Thoracic aorta (tissue), 2 donors: ENCODE measurements at regions not wholly inside any gene's neighbourhood (a gene's known extent, or its start where the extent isn't known, plus 50 kb on each side); places are given as distances from the start of the nearest gene placed in this dataset.
A peak's percentile ranks its signal among the peaks of the same experiment; 100 is the strongest.

Experiments
- ATAC-seq: fragments of 150-250 bp; one replicate; pipeline ENCODE4 v1.8.0; 2017; ENCODE audit warnings: low read depth; ENCODE audit not compliant: insufficient number of reproducible peaks, low FRiP score
- DNase-seq: peaks from one replicate; pipeline ENCODE4 v3.0.0-alpha.2; 2020; ENCODE audit warnings: low spot score
- H3K27ac ChIP-seq, 2 donors: fragments of 200-600 bp; sonication (generic); 1 replicate in 1 of 2; 2 replicates in 1 of 2; pipeline ENCODE4 v1.5.1; 2016; ENCODE audit warnings: mild to moderate bottlenecking in 2 of 2, moderate library complexity in 2 of 2
- H3K27me3 ChIP-seq: fragments of 200-600 bp; sonication (generic); replicated peaks from 2 replicates; pipeline ENCODE4 v1.6.0; 2016; ENCODE audit warnings: mild to moderate bottlenecking; ENCODE audit not compliant: insufficient read depth
- H3K36me3 ChIP-seq: fragments of 200-600 bp; sonication (generic); one replicate; pipeline ENCODE4 v1.5.1; 2016
- H3K4me1 ChIP-seq, 2 donors: fragments of 200-600 bp; sonication (generic); 1 replicate in 1 of 2; 2 replicates in 1 of 2; pipeline versions ENCODE4 v1.5.1 to v1.6.0; 2016; ENCODE audit warnings: low read depth in 2 of 2, mild to moderate bottlenecking in 1 of 2; ENCODE audit not compliant: control insufficient read depth in 1 of 2
- H3K4me3 ChIP-seq: fragments of 200-600 bp; sonication (generic); 2 replicates; pipeline ENCODE4 v1.5.1; 2016; ENCODE audit warnings: mild to moderate bottlenecking
- H3K9me3 ChIP-seq: fragments of 200-600 bp; sonication (generic); 2 replicates; pipeline ENCODE4 v1.5.1; 2016
- CTCF ChIP-seq: fragments of 200-600 bp; sonication (generic); IDR thresholded peaks from one replicate; pipeline ENCODE4 v1.5.1; 2019; ENCODE audit warnings: antibody characterized with exemption

GRCh38 chr14:79965896-79966295, 245.4 kb downstream of the DIO2 start:
- H3K27ac ChIP-seq: no peak overlapping the region
- no peak for TF ChIP-seq CTCF
- H3K4me3 ChIP-seq: no peak overlapping the region
- H3K9me3 ChIP-seq: no peaks in the 10 kb centered on the region
- peaks cover 0 to 2% of the 10 kb centered on the region in 2 donors for H3K4me1 ChIP-seq
- ATAC-seq (no peak), DNase-seq (no peak)
- H3K27me3 ChIP-seq: no peaks in the 10 kb centered on the region
- H3K36me3 ChIP-seq: no peaks in the 10 kb centered on the region

GRCh38 chr14:79961197-79961596, 250.1 kb downstream of the DIO2 start:
- Histone ChIP-seq H3K9me3 (no peaks in the 10 kb centered on the region), H3K27me3 (no peaks in the 10 kb centered on the region), H3K27ac (peak overlapping the region in 1 of 2 donors; percentile 24), H3K4me3 (no peak overlapping the region), H3K36me3 (no peaks in the 10 kb centered on the region), H3K4me1 (peaks cover 0 to 2% of the 10 kb centered on the region in 2 donors)
- TF ChIP-seq CTCF: no peak
- ATAC-seq: no peak
- DNase-seq: no peak

GRCh38 chr14:79960288-79960687, 251.0 kb downstream of the DIO2 start:
- H3K4me3 ChIP-seq: no peak overlapping the region
- TF ChIP-seq CTCF: no peak
- peak overlapping the region in 1 of 2 donors; percentile 23 for H3K27ac ChIP-seq

DNA sequence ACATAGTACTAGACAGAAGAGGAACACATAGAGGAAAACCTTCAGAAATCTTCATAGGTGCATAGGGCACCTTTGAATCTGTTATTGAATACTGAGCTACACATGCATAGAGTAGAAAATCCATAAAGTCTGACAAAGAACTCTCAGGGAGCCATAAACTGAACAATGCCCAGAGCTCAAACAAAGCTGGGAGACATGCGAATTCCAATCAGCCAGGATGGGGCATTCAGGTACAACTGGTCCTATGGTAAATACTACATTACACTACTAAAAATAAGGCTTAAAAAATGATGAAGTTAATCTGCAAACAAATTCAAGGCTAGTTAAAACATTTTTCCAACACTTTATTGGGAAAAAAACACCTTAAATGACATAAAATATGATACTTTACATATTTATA, 259.7 kb downstream of the DIO2 start:
- DNase-seq: no peak
- no peaks in the 10 kb centered on the region for H3K27me3 ChIP-seq
- no peak for ATAC-seq

More at GRCh38 chr14:79960288-79960687, 251.0 kb downstream of the DIO2 start:
- Histone ChIP-seq H3K9me3 (no peaks in the 10 kb centered on the region), H3K4me1 (no peaks in the 10 kb centered on the region), H3K36me3 (no peaks in the 10 kb centered on the region), H3K27me3 (no peaks in the 10 kb centered on the region)
- DNase-seq (no peak), ATAC-seq (no peak)

GRCh38 chr14:79949906-79950305, 261.4 kb downstream of the DIO2 start:
- no peak for ATAC-seq
- no peak for TF ChIP-seq CTCF
- no peak for DNase-seq
- Histone ChIP-seq H3K27ac (no peak overlapping the region), H3K4me1 (no peaks in the 10 kb centered on the region), H3K4me3 (no peak overlapping the region), H3K36me3 (no peaks in the 10 kb centered on the region), H3K9me3 (peaks cover 3% of the 10 kb centered on the region), H3K27me3 (no peaks in the 10 kb centered on the region)

More for the DNA sequence above, 259.7 kb downstream of the DIO2 start:
- Histone ChIP-seq H3K27ac (no peak overlapping the region), H3K4me1 (no peaks in the 10 kb centered on the region), H3K4me3 (no peak overlapping the region), H3K36me3 (no peaks in the 10 kb centered on the region), H3K9me3 (peaks cover 6% of the 10 kb centered on the region)
- TF ChIP-seq CTCF: no peak
